SK-N-SH (cell line): ENCODE measurements at regions not wholly inside any gene's neighbourhood (a gene's known extent, or its start where the extent isn't known, plus 50 kb on each side); places are given as distances from the start of the nearest gene placed in this dataset.

Experiments used
- CTCF ChIA-PET: fragments of 300-600, 350-600 bp; formaldehyde crosslinking; extraction: SDS; loops from one replicate; lab custom pipeline; 2021; lab: Yijun Ruan, JAX
- POLR2A ChIA-PET: fragments of 350-600 bp; sonication (Branson Sonifier 250); formaldehyde crosslinking; extraction: SDS; loops from one replicate; lab custom pipeline; 2020; ENCODE audit warnings: antibody characterized with exemption, inconsistent platforms; lab: Yijun Ruan, JAX
- DNase-seq: peaks from one replicate; pipeline ENCODE4 v3.0.0; 2012
- H2AFZ ChIP-seq: fragments of 200-600 bp; sonication (generic); 2 replicates; pipeline ENCODE4 v1.8.1; 2016; ENCODE audit warnings: antibody characterized with exemption, mild to moderate bottlenecking, low read depth
- H3F3A ChIP-seq: fragments of 200-600 bp; sonication (generic); replicated peaks from 2 replicates; pipeline ENCODE3; 2016; ENCODE audit warnings: antibody characterized with exemption, mild to moderate bottlenecking; ENCODE audit not compliant: insufficient read depth
- H3K27ac ChIP-seq, 2 experiments: fragments of 200-500 bp in 1 of 2; fragments of 200-600 bp in 1 of 2; sonication (Bioruptor generic) in 1 of 2; sonication (generic), shearing (Covaris generic) in 1 of 2; 2 replicates each; pipeline versions ENCODE4 v1.5.1 to v1.6.1; 2014 to 2016; ENCODE audit warnings: low read depth in 2 of 2, inconsistent platforms in 1 of 2, low read length in 1 of 2, mild to moderate bottlenecking in 1 of 2, mixed read lengths in 1 of 2
- H3K27me3 ChIP-seq: fragments of 200-600 bp; sonication (generic), shearing (Covaris generic); 2 replicates; pipeline ENCODE4 v1.6.1; 2016; ENCODE audit warnings: mixed run types; ENCODE audit not compliant: insufficient read depth
- H3K36me3 ChIP-seq, 2 experiments: fragments of 200-500 bp in 1 of 2; fragments of 200-600 bp in 1 of 2; sonication (Bioruptor generic) in 1 of 2; sonication (generic) in 1 of 2; replicated peaks in 1 of 2; 2 replicates each; pipeline versions ENCODE3 to v1.5.1; 2014 to 2016; ENCODE audit warnings: low read length in 1 of 2, mild to moderate bottlenecking in 1 of 2; ENCODE audit not compliant: insufficient read depth in 2 of 2, control insufficient read depth in 1 of 2
- H3K4me1 ChIP-seq, 2 experiments: fragments of 200-500 bp in 1 of 2; fragments of 200-600 bp in 1 of 2; sonication (Bioruptor generic) in 1 of 2; sonication (generic), shearing (Covaris generic) in 1 of 2; 2 replicates each; pipeline versions ENCODE4 v1.5.1 to v1.6.1; 2014 to 2016; ENCODE audit warnings: low read depth in 1 of 2, low read length in 1 of 2, mixed run types in 1 of 2; ENCODE audit not compliant: insufficient read depth in 2 of 2, control insufficient read depth in 1 of 2
- H3K4me2 ChIP-seq: fragments of 200-600 bp; sonication (generic), shearing (Covaris generic); 2 replicates; pipeline ENCODE4 v1.6.1; 2017; ENCODE audit warnings: mixed run types
- H3K4me3 ChIP-seq, 2 experiments: fragments of 200-500 bp in 1 of 2; fragments of 200-600 bp in 1 of 2; sonication (Bioruptor generic) in 1 of 2; sonication (generic), shearing (Covaris generic) in 1 of 2; 2 replicates each; pipeline versions ENCODE4 v1.5.1 to v1.8.1; 2014 to 2016; ENCODE audit warnings: low read depth in 2 of 2, inconsistent platforms in 1 of 2, low read length in 1 of 2, mild to moderate bottlenecking in 1 of 2, mixed read lengths in 1 of 2, moderate library complexity in 1 of 2
- H3K79me2 ChIP-seq: fragments of 200-600 bp; sonication (generic); 2 replicates; pipeline ENCODE4 v1.8.1; 2017; ENCODE audit warnings: mild to moderate bottlenecking; ENCODE audit not compliant: insufficient read depth
- H3K9ac ChIP-seq: fragments of 200-600 bp; sonication (generic); 2 replicates; pipeline ENCODE4 v1.6.1; 2017; ENCODE audit warnings: mixed run types
- H3K9me2 ChIP-seq: fragments of 200-600 bp; sonication (generic); 2 replicates; pipeline ENCODE4 v1.6.1; 2017; ENCODE audit warnings: mixed run types
- H3K9me3 ChIP-seq: fragments of 200-600 bp; sonication (generic); 2 replicates; pipeline ENCODE4 v1.6.1; 2017; ENCODE audit warnings: mixed run types, mild to moderate bottlenecking, moderate library complexity
- H4K20me1 ChIP-seq: fragments of 200-600 bp; sonication (generic); 2 replicates; pipeline ENCODE4 v1.6.1; 2017; ENCODE audit warnings: mild to moderate bottlenecking, mixed run types; ENCODE audit not compliant: insufficient read depth
- EP300 ChIP-seq, 2 experiments: IDR thresholded peaks; 2 replicates each; pipeline versions ENCODE4 v1.4.0 to v1.6.1; 2012; ENCODE audit warnings: borderline replicate concordance in 1 of 2, low read depth in 1 of 2, low read length in 1 of 2
- EZH2phosphoT487 ChIP-seq: fragments of 200-600 bp; sonication (generic); IDR thresholded peaks from 2 replicates; pipeline ENCODE4 v1.6.1; 2017; ENCODE audit warnings: low read depth, mixed run types, mild to moderate bottlenecking, antibody characterized with exemption, moderate library complexity, borderline replicate concordance
- GATA2 ChIP-seq: sonication (generic); formaldehyde crosslinking; IDR thresholded peaks from 2 replicates; pipeline ENCODE4 v1.5.0; 2020; ENCODE audit warnings: mild to moderate bottlenecking, missing genetic modification reagents
- IRF3 ChIP-seq: fragments of 150-350 bp; IDR thresholded peaks from 2 replicates; pipeline ENCODE4 v1.6.1; 2016; ENCODE audit warnings: mild to moderate bottlenecking, low read depth, low read length
- MAX ChIP-seq: IDR thresholded peaks from 2 replicates; pipeline ENCODE4 v1.4.0; 2012; ENCODE audit warnings: low read depth
- MEF2A ChIP-seq: IDR thresholded peaks from 2 replicates; pipeline ENCODE4 v1.4.0; 2012; ENCODE audit warnings: low read depth, borderline replicate concordance
- NRF1 ChIP-seq: IDR thresholded peaks from 2 replicates; pipeline ENCODE4 v1.6.1; 2012; ENCODE audit warnings: low read depth, mild to moderate bottlenecking, low read length
- PBX3 ChIP-seq: IDR thresholded peaks from 2 replicates; pipeline ENCODE4; 2012
- RCOR1 ChIP-seq: fragments of 150-350 bp; IDR thresholded peaks from 2 replicates; pipeline ENCODE4 v1.6.1; 2017; ENCODE audit warnings: antibody characterized with exemption, low read length
- REST ChIP-seq: IDR thresholded peaks from 2 replicates; pipeline ENCODE4 v1.6.1; 2012; ENCODE audit warnings: mild to moderate bottlenecking, low read depth, low read length, moderate library complexity
- RXRA ChIP-seq: IDR thresholded peaks from 2 replicates; pipeline ENCODE4 v1.4.0; 2012; ENCODE audit warnings: low read depth, mild to moderate bottlenecking, borderline replicate concordance
- TCF12 ChIP-seq: IDR thresholded peaks from 2 replicates; pipeline ENCODE4 v1.4.0; 2012
- TEAD4 ChIP-seq: IDR thresholded peaks from 2 replicates; pipeline ENCODE4 v1.4.0; 2012; ENCODE audit warnings: mild to moderate bottlenecking, borderline replicate concordance; ENCODE audit not compliant: insufficient read depth
- USF1 ChIP-seq: IDR thresholded peaks from 2 replicates; pipeline ENCODE4 v1.4.0; 2012; ENCODE audit warnings: low read depth, borderline replicate concordance
- USF2 ChIP-seq: fragments of 150-350 bp; IDR thresholded peaks from 2 replicates; pipeline ENCODE4 v1.6.1; 2017; ENCODE audit warnings: antibody characterized with exemption, low read length, low read depth, borderline replicate concordance
- YY1 ChIP-seq: IDR thresholded peaks from 2 replicates; pipeline ENCODE4 v1.4.0; 2012; ENCODE audit warnings: low read depth, mild to moderate bottlenecking
- WGBS: methylation state at CpG from one replicate; pipeline ENCODE4 v1.1.6; 2017; ENCODE audit warnings: low lambda C conversion rate; 5-methylcytosine and 5-hydroxymethylcytosine counted together

- Histone ChIP-seq H3K9me3 (no peaks in the 10 kb centered on the region), H3K4me1 (no peaks in the 10 kb centered on the region), H3K9me2 (no peaks in the 10 kb centered on the region), H3F3A (no peaks in the 10 kb centered on the region), H3K27ac (no peak overlapping the region), H3K27me3 (no peaks in the 10 kb centered on the region), H4K20me1 (no peaks in the 10 kb centered on the region), H3K4me2 (no peak overlapping the region), H3K9ac (no peak overlapping the region), H3K79me2 (no peaks in the 10 kb centered on the region), H2AFZ (no peak overlapping the region; the same call in 1 of the 2 replicates), H3K4me3 (no peak overlapping the region), H3K36me3 (no peaks in the 10 kb centered on the region)
- CTCF ChIA-PET = no interaction called here
- POLR2A ChIA-PET = no interaction called here
- WGBS = 60% methylated on average over 6 of the region's 6 CpGs
- no peak for DNase-seq
- no peak for TF ChIP-seq RXRA
- TF ChIP-seq USF1 = no peak
Observed at GRCh38 chr15:58313810-58314592, 117.8 kb upstream of the LIPC start.

- no peaks in the 10 kb centered on the region for H3K9me3 ChIP-seq
- ChIA-PET CTCF (no interaction called here), POLR2A (no interaction called here)
- H3K4me1 ChIP-seq = no peaks in the 10 kb centered on the region
- 54% methylated on average over 4 of the region's 4 CpGs for WGBS
- no peaks in the 10 kb centered on the region for H3K27me3 ChIP-seq
- H2AFZ ChIP-seq = no peak overlapping the region; the same call in 1 of the 2 replicates
- no peak overlapping the region for H3K27ac ChIP-seq
- no peaks in the 10 kb centered on the region for H3K79me2 ChIP-seq
- H3K4me3 ChIP-seq = no peak overlapping the region
- H3K36me3 ChIP-seq = no peaks in the 10 kb centered on the region
- no peaks in the 10 kb centered on the region for H4K20me1 ChIP-seq
- DNase-seq = no peak
- no peaks in the 10 kb centered on the region for H3K9me2 ChIP-seq
- no peaks in the 10 kb centered on the region for H3F3A ChIP-seq
- H3K9ac ChIP-seq = no peak overlapping the region
- no peak overlapping the region for H3K4me2 ChIP-seq
- no peak for TF ChIP-seq MAX
- no peak for TF ChIP-seq USF2
- TF ChIP-seq YY1 = no peak
- no peak for TF ChIP-seq MEF2A
- TF ChIP-seq TCF12 = no peak
- TF ChIP-seq EP300 (IDR thresholded peaks at IDR 0.05; ENCODE audit: borderline replicate concordance in 1 of 2, low read depth in 1 of 2, low read length in 1 of 2) = no peak
- TF ChIP-seq TEAD4 = no peak
- TF ChIP-seq PBX3 = no peak
- TF ChIP-seq RXRA = no peak
- TF ChIP-seq EZH2phosphoT487 = no peak
- no peak for TF ChIP-seq NRF1
- TF ChIP-seq USF1 = no peak
- no peak for TF ChIP-seq IRF3
- TF ChIP-seq GATA2 (CRISPR knock-in tag) = no peak
- no peak for TF ChIP-seq RCOR1
- TF ChIP-seq REST = no peak
Observed at GRCh38 chr15:58314593-58315216, 117.1 kb upstream of the LIPC start.
